ENCODE measurements at regions not wholly inside any gene's neighbourhood (a gene's known extent, or its start where the extent isn't known, plus 50 kb on each side); places are given as distances from the start of the nearest gene placed in this dataset.

DNA sequence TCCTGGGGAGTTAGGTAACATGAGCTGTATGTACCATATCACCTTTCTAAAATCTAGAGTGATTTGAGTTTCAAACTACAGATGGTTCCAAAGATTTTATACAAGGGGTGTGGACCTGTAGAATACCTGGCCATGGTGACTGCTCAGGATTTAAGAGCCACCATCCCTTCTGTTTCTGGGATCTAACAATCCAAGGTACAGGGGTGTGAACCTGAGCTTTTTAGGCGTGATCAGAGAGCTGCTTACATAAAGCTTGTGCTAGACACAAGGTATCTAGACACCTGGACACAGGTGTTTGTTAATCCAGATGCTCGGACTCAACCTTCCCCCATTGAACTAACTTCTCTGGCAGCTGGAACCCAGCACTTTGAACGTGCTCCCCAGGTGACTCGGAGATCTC is 516.4 kb downstream of the RPS24 start:
- TF ChIP-seq EP300 (IDR thresholded peaks at IDR 0.05): no peak
- TF ChIP-seq, protein P1, sequence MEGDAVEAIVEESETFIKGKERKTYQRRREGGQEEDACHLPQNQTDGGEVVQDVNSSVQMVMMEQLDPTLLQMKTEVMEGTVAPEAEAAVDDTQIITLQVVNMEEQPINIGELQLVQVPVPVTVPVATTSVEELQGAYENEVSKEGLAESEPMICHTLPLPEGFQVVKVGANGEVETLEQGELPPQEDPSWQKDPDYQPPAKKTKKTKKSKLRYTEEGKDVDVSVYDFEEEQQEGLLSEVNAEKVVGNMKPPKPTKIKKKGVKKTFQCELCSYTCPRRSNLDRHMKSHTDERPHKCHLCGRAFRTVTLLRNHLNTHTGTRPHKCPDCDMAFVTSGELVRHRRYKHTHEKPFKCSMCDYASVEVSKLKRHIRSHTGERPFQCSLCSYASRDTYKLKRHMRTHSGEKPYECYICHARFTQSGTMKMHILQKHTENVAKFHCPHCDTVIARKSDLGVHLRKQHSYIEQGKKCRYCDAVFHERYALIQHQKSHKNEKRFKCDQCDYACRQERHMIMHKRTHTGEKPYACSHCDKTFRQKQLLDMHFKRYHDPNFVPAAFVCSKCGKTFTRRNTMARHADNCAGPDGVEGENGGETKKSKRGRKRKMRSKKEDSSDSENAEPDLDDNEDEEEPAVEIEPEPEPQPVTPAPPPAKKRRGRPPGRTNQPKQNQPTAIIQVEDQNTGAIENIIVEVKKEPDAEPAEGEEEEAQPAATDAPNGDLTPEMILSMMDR (IDR thresholded peaks at IDR 0.05): no peak
